ENCODE measurements at regions not wholly inside any gene's neighbourhood (a gene's known extent, or its start where the extent isn't known, plus 50 kb on each side); places are given as distances from the start of the nearest gene placed in this dataset.

GRCh38 chr15:66897971-66898370, 167.4 kb upstream of the SMAD3 start:
- no peak for DNase-seq
- H3K23ac ChIP-seq (ENCODE audit: low read length): peak overlapping the region; percentile 89
- H3K4me3 ChIP-seq (ENCODE audit: low read length): no peak overlapping the region
- no peak overlapping the region for H2BK120ac ChIP-seq (ENCODE audit: low read depth, low read length)
- H3K4me1 ChIP-seq (ENCODE audit: control insufficient read depth, low read depth, low read length): peaks cover 11% of the 10 kb centered on the region
- H3K4me2 ChIP-seq (ENCODE audit: low read length): no peak overlapping the region
- H3K4ac ChIP-seq (ENCODE audit: low read depth, low read length): no peak overlapping the region
- H4K8ac ChIP-seq (ENCODE audit: low read depth, low read length): no peak overlapping the region
- H2BK15ac ChIP-seq (replicated peaks; ENCODE audit: low read depth): no peak overlapping the region
- H2BK5ac ChIP-seq (ENCODE audit: low read length): no peak overlapping the region
- H3K79me2 ChIP-seq (ENCODE audit: control insufficient read depth, insufficient read depth, low read length): no peaks in the 10 kb centered on the region
- peak overlapping the region; percentile 3 for H3K56ac ChIP-seq (ENCODE audit: low read length)
- no peaks in the 10 kb centered on the region for H3K36me3 ChIP-seq (ENCODE audit: control insufficient read depth, insufficient read depth, low read length)
- H4K5ac ChIP-seq (ENCODE audit: low read length): no peak overlapping the region
- no peaks in the 10 kb centered on the region for H3K27me3 ChIP-seq (ENCODE audit: insufficient read depth, low read length, poor library complexity)
- H3K79me1 ChIP-seq (ENCODE audit: low read length): no peaks in the 10 kb centered on the region
- H3K27ac ChIP-seq (ENCODE audit: low read depth, low read length): no peak overlapping the region
- no peak overlapping the region for H2AK5ac ChIP-seq (ENCODE audit: low read length)
- H3K9ac ChIP-seq (ENCODE audit: low read length): no peak overlapping the region
- WGBS (ENCODE audit: extremely low coverage, insufficient coverage, low lambda C conversion rate): no CpG with 5 or more reads among the region's 5 CpGs
- H3K18ac ChIP-seq (ENCODE audit: low read length): no peak overlapping the region

- H3K4me3 ChIP-seq (ENCODE audit: low read length): no peak overlapping the region
- H3K27ac ChIP-seq (ENCODE audit: low read depth, low read length): no peak overlapping the region
- H2BK120ac ChIP-seq (ENCODE audit: low read depth, low read length): no peak overlapping the region
- H3K18ac ChIP-seq (ENCODE audit: low read length): no peak overlapping the region
- H3K56ac ChIP-seq (ENCODE audit: low read length): peak overlapping the region; percentile 30
- peaks cover 11% of the 10 kb centered on the region for H3K4me1 ChIP-seq (ENCODE audit: control insufficient read depth, low read depth, low read length)
- H3K4ac ChIP-seq (ENCODE audit: low read depth, low read length): no peak overlapping the region
- DNase-seq: peak; percentile 54
- no peak overlapping the region for H3K9ac ChIP-seq (ENCODE audit: low read length)
- WGBS (ENCODE audit: extremely low coverage, insufficient coverage, low lambda C conversion rate): no CpG with 5 or more reads among the region's 5 CpGs
- H3K23ac ChIP-seq (ENCODE audit: low read length): no peak overlapping the region
- H4K5ac ChIP-seq (ENCODE audit: low read length): no peak overlapping the region
- no peak overlapping the region for H2BK5ac ChIP-seq (ENCODE audit: low read length)
- H3K79me1 ChIP-seq (ENCODE audit: low read length): no peaks in the 10 kb centered on the region
- no peak overlapping the region for H2AK5ac ChIP-seq (ENCODE audit: low read length)
- no peak overlapping the region for H2BK15ac ChIP-seq (replicated peaks; ENCODE audit: low read depth)
- no peak overlapping the region for H4K8ac ChIP-seq (ENCODE audit: low read depth, low read length)
- no peaks in the 10 kb centered on the region for H3K36me3 ChIP-seq (ENCODE audit: control insufficient read depth, insufficient read depth, low read length)
- H3K79me2 ChIP-seq (ENCODE audit: control insufficient read depth, insufficient read depth, low read length): no peaks in the 10 kb centered on the region
- H3K4me2 ChIP-seq (ENCODE audit: low read length): no peak overlapping the region
- H3K27me3 ChIP-seq (ENCODE audit: insufficient read depth, low read length, poor library complexity): no peaks in the 10 kb centered on the region
Measured at GRCh38 chr15:66898656-66899386, 166.6 kb upstream of the SMAD3 start.

- Histone ChIP-seq H3K56ac (ENCODE audit: low read length) (no peak overlapping the region), H3K4me1 (ENCODE audit: control insufficient read depth, low read depth, low read length) (peaks cover 6% of the 10 kb centered on the region), H3K27me3 (ENCODE audit: insufficient read depth, low read length, poor library complexity) (no peaks in the 10 kb centered on the region), H3K4me3 (ENCODE audit: low read length) (no peak overlapping the region), H2AK5ac (ENCODE audit: low read length) (no peak overlapping the region), H2BK15ac (replicated peaks; ENCODE audit: low read depth) (no peak overlapping the region), H4K5ac (ENCODE audit: low read length) (no peak overlapping the region), H3K4me2 (ENCODE audit: low read length) (no peak overlapping the region), H3K18ac (ENCODE audit: low read length) (no peak overlapping the region), H3K9ac (ENCODE audit: low read length) (no peak overlapping the region), H3K23ac (ENCODE audit: low read length) (no peak overlapping the region), H2BK120ac (ENCODE audit: low read depth, low read length) (no peak overlapping the region), H2BK5ac (ENCODE audit: low read length) (no peak overlapping the region), H4K8ac (ENCODE audit: low read depth, low read length) (no peak overlapping the region), H3K79me2 (ENCODE audit: control insufficient read depth, insufficient read depth, low read length) (no peaks in the 10 kb centered on the region), H3K4ac (ENCODE audit: low read depth, low read length) (no peak overlapping the region), H3K79me1 (ENCODE audit: low read length) (no peaks in the 10 kb centered on the region), H3K27ac (ENCODE audit: low read depth, low read length) (no peak overlapping the region), H3K36me3 (ENCODE audit: control insufficient read depth, insufficient read depth, low read length) (no peaks in the 10 kb centered on the region)
- DNase-seq: peak; percentile 68
- WGBS (ENCODE audit: extremely low coverage, insufficient coverage, low lambda C conversion rate): no CpG with 5 or more reads among the region's 9 CpGs
Measured at GRCh38 chr15:66899555-66900350, 165.6 kb upstream of the SMAD3 start.

- H3K79me2 ChIP-seq (ENCODE audit: control insufficient read depth, insufficient read depth, low read length): no peaks in the 10 kb centered on the region
- H3K4me1 ChIP-seq (ENCODE audit: control insufficient read depth, low read depth, low read length): peaks cover 6% of the 10 kb centered on the region
- H3K4me3 ChIP-seq (ENCODE audit: low read length): no peak overlapping the region
- H2BK15ac ChIP-seq (replicated peaks; ENCODE audit: low read depth): no peak overlapping the region
- no peaks in the 10 kb centered on the region for H3K79me1 ChIP-seq (ENCODE audit: low read length)
- H3K27ac ChIP-seq (ENCODE audit: low read depth, low read length): no peak overlapping the region
- H3K9ac ChIP-seq (ENCODE audit: low read length): no peak overlapping the region
- H3K4me2 ChIP-seq (ENCODE audit: low read length): no peak overlapping the region
- H3K23ac ChIP-seq (ENCODE audit: low read length): no peak overlapping the region
- H2BK5ac ChIP-seq (ENCODE audit: low read length): no peak overlapping the region
- DNase-seq: no peak
- H2BK120ac ChIP-seq (ENCODE audit: low read depth, low read length): no peak overlapping the region
- no peaks in the 10 kb centered on the region for H3K36me3 ChIP-seq (ENCODE audit: control insufficient read depth, insufficient read depth, low read length)
- no peak overlapping the region for H3K4ac ChIP-seq (ENCODE audit: low read depth, low read length)
- H4K8ac ChIP-seq (ENCODE audit: low read depth, low read length): no peak overlapping the region
- H2AK5ac ChIP-seq (ENCODE audit: low read length): no peak overlapping the region
- H3K56ac ChIP-seq (ENCODE audit: low read length): no peak overlapping the region
- no CpG with 5 or more reads among the region's 14 CpGs for WGBS (ENCODE audit: extremely low coverage, insufficient coverage, low lambda C conversion rate)
- H3K18ac ChIP-seq (ENCODE audit: low read length): no peak overlapping the region
- no peak overlapping the region for H4K5ac ChIP-seq (ENCODE audit: low read length)
- no peaks in the 10 kb centered on the region for H3K27me3 ChIP-seq (ENCODE audit: insufficient read depth, low read length, poor library complexity)
Measured at GRCh38 chr15:66900586-66901310, 164.7 kb upstream of the SMAD3 start.

GRCh38 chr15:66901336-66902100, 163.9 kb upstream of the SMAD3 start:
- peak; percentile 33 for DNase-seq
- Histone ChIP-seq H4K8ac (ENCODE audit: low read depth, low read length) (no peak overlapping the region), H3K79me1 (ENCODE audit: low read length) (no peaks in the 10 kb centered on the region), H3K79me2 (ENCODE audit: control insufficient read depth, insufficient read depth, low read length) (no peaks in the 10 kb centered on the region), H3K4ac (ENCODE audit: low read depth, low read length) (no peak overlapping the region), H2AK5ac (ENCODE audit: low read length) (no peak overlapping the region), H4K5ac (ENCODE audit: low read length) (no peak overlapping the region), H2BK120ac (ENCODE audit: low read depth, low read length) (no peak overlapping the region), H3K27ac (ENCODE audit: low read depth, low read length) (no peak overlapping the region), H3K18ac (ENCODE audit: low read length) (no peak overlapping the region), H3K9ac (ENCODE audit: low read length) (no peak overlapping the region), H3K36me3 (ENCODE audit: control insufficient read depth, insufficient read depth, low read length) (no peaks in the 10 kb centered on the region), H3K23ac (ENCODE audit: low read length) (no peak overlapping the region), H2BK15ac (replicated peaks; ENCODE audit: low read depth) (no peak overlapping the region), H3K4me1 (ENCODE audit: control insufficient read depth, low read depth, low read length) (peaks cover 6% of the 10 kb centered on the region), H3K4me3 (ENCODE audit: low read length) (no peak overlapping the region), H3K27me3 (ENCODE audit: insufficient read depth, low read length, poor library complexity) (no peaks in the 10 kb centered on the region), H3K56ac (ENCODE audit: low read length) (no peak overlapping the region), H2BK5ac (ENCODE audit: low read length) (no peak overlapping the region), H3K4me2 (ENCODE audit: low read length) (no peak overlapping the region)
- WGBS (ENCODE audit: extremely low coverage, insufficient coverage, low lambda C conversion rate): no CpG with 5 or more reads among the region's 6 CpGs
